Stomach (tissue), 8 donors: ENCODE measurements at regions not wholly inside any gene's neighbourhood (a gene's known extent, or its start where the extent isn't known, plus 50 kb on each side); places are given as distances from the start of the nearest gene placed in this dataset.

Experiments
- DNase-seq, 2 donors: peaks; one replicate each; pipeline versions ENCODE4 v3.0.0 to v3.0.0-alpha.2; 2013 to 2019
- H3K27ac ChIP-seq, 5 donors: fragments of 200-600 bp in 4 of 5; sonication (generic) in 4 of 5; one replicate each; pipeline ENCODE4 v1.5.1; 2013 to 2019; ENCODE audit warnings: mild to moderate bottlenecking in 1 of 5, moderate library complexity in 1 of 5
- H3K27me3 ChIP-seq, 3 donors: fragments of 200-600 bp; sonication (generic); one replicate each; pipeline ENCODE4 v1.5.1; 2017 to 2019; ENCODE audit warnings: mixed run types in 1 of 3
- H3K36me3 ChIP-seq, 4 donors: fragments of 200-600 bp; sonication (generic); 1 replicate in 3 of 4; 2 replicates in 1 of 4; pipeline ENCODE4 v1.5.1; 2016 to 2019
- H3K4me1 ChIP-seq, 4 donors: fragments of 200-600 bp; sonication (generic); one replicate each; pipeline ENCODE4 v1.5.1; 2016 to 2019
- H3K4me3 ChIP-seq, 4 donors: fragments of 200-600 bp; sonication (generic) in 3 of 4; one replicate each; pipeline ENCODE4 v1.5.1; 2016 to 2019; ENCODE audit warnings: mild to moderate bottlenecking in 1 of 4
- H3K9me3 ChIP-seq, 4 donors: fragments of 200-600 bp; sonication (generic); one replicate each; pipeline ENCODE4 v1.5.1; 2016 to 2019
- CTCF ChIP-seq, 7 experiments: fragments of 450-650 bp in 4 of 7; fragments of 200-600 bp in 3 of 7; sonication (generic) in 3 of 7; IDR thresholded peaks; one replicate each; pipeline ENCODE4 v1.5.1; 2016 to 2019; ENCODE audit warnings: antibody characterized with exemption in 7 of 7, control low read depth in 2 of 7, mild to moderate bottlenecking in 1 of 7
- EP300 ChIP-seq: sonication (generic); formaldehyde crosslinking; IDR thresholded peaks from one replicate; pipeline ENCODE4 v1.6.1; 2017; ENCODE audit warnings: antibody characterized with exemption
- POLR2A ChIP-seq, 4 donors: fragments of 450-650 bp; IDR thresholded peaks; one replicate each; pipeline ENCODE4 v1.6.1; 2016; ENCODE audit warnings: antibody characterized with exemption in 4 of 4, control low read depth in 2 of 4, mild to moderate bottlenecking in 1 of 4, moderate library complexity in 1 of 4
- POLR2AphosphoS5 ChIP-seq, 3 donors: sonication (generic); formaldehyde crosslinking; IDR thresholded peaks; one replicate each; pipeline ENCODE4 v1.6.1; 2016; ENCODE audit warnings: antibody characterized with exemption in 3 of 3
- WGBS, 5 donors: extraction: QIAGEN DNeasy Blood & Tissue Kit in 3 of 5; methylation state at CpG; one replicate each; pipeline versions ENCODE4 v1.1.5 to v1.1.7; 2013 to 2018; 5-methylcytosine and 5-hydroxymethylcytosine counted together
- intact Hi-C: fragments of 100-400 bp; cut with DNase I; formaldehyde crosslinking; loops from one replicate; pipeline ENCODE4 v1.15.1; 2023; ENCODE audit warnings: low total_unique reads
- donor health status: healthy with polysubstance abuse.
- donor health status: Bipolar disorder and iron deficiency.
- donor health status: healthy.

- Histone ChIP-seq H3K9me3 (no peaks in the 10 kb centered on the region), H3K4me1 (peaks cover 0 to 3% (median 0%) of the 10 kb centered on the region in 4 donors), H3K27me3 (no peaks in the 10 kb centered on the region), H3K27ac (no peak overlapping the region), H3K4me3 (no peak overlapping the region), H3K36me3 (no peaks in the 10 kb centered on the region)
- DNase-seq: no peak
- intact Hi-C loops: no loop called here
- no peak for TF ChIP-seq POLR2AphosphoS5 (IDR thresholded peaks at IDR 0.05)
- TF ChIP-seq CTCF (IDR thresholded peaks at IDR 0.05): no peak
- no peak for TF ChIP-seq EP300
- TF ChIP-seq POLR2A (IDR thresholded peaks at IDR 0.05): no peak
Measured at GRCh38 chr10:64726466-64726865, 1205.3 kb downstream of the REEP3 start.

GRCh38 chr10:64731016-64731415 is 1209.8 kb downstream of the REEP3 start:
- Histone ChIP-seq H3K27me3 (no peaks in the 10 kb centered on the region), H3K4me1 (peaks cover 0 to 17% (median 3%) of the 10 kb centered on the region in 4 donors), H3K36me3 (no peaks in the 10 kb centered on the region), H3K27ac (no peak overlapping the region), H3K9me3 (no peaks in the 10 kb centered on the region), H3K4me3 (no peak overlapping the region)
- no peak for DNase-seq
- no peak for TF ChIP-seq CTCF (IDR thresholded peaks at IDR 0.05)
- no peak for TF ChIP-seq POLR2AphosphoS5 (IDR thresholded peaks at IDR 0.05)
- no peak for TF ChIP-seq EP300
- TF ChIP-seq POLR2A (IDR thresholded peaks at IDR 0.05): no peak
- intact Hi-C loops: no loop called here

GRCh38 chr10:64732372-64732957 is 1211.3 kb downstream of the REEP3 start:
- H3K27me3 ChIP-seq: no peaks in the 10 kb centered on the region
- intact Hi-C loops: no loop called here
- H3K4me1 ChIP-seq: peaks cover 0 to 17% (median 3%) of the 10 kb centered on the region in 4 donors
- H3K4me3 ChIP-seq: no peak overlapping the region
- WGBS, 5 donors: 50 to 60% (median 54%) methylated on average over 8 of the region's 8 CpGs
- H3K36me3 ChIP-seq: no peaks in the 10 kb centered on the region
- H3K27ac ChIP-seq: peak overlapping the region in 3 of 5 donors; percentile 14 to 63 (median 30)
- H3K9me3 ChIP-seq: peaks cover 0 to 6% (median 0%) of the 10 kb centered on the region in 4 donors
- TF ChIP-seq CTCF (IDR thresholded peaks at IDR 0.05) (no peak), POLR2A (IDR thresholded peaks at IDR 0.05) (no peak), POLR2AphosphoS5 (IDR thresholded peaks at IDR 0.05) (no peak), EP300 (no peak)
- peak in 1 of 2 donors; percentile 16 for DNase-seq

- DNase-seq: peak; percentile 28 to 61
- TF ChIP-seq CTCF (IDR thresholded peaks at IDR 0.05) (peak in 3 of 7 experiments; percentile 13 to 32 (median 29)), POLR2AphosphoS5 (IDR thresholded peaks at IDR 0.05) (no peak)
- Histone ChIP-seq H3K4me1 (peaks cover 0 to 17% (median 3%) of the 10 kb centered on the region in 4 donors), H3K27ac (no peak overlapping the region), H3K36me3 (no peaks in the 10 kb centered on the region), H3K27me3 (no peaks in the 10 kb centered on the region), H3K9me3 (peaks cover 0 to 6% (median 0%) of the 10 kb centered on the region in 4 donors), H3K4me3 (no peak overlapping the region)
- intact Hi-C loops: no loop called here
Measured at GRCh38 chr10:64733980-64734379, 1212.8 kb downstream of the REEP3 start.
